GM18868 (cell line): ENCODE measurements at regions not wholly inside any gene's neighbourhood (a gene's known extent, or its start where the extent isn't known, plus 50 kb on each side); places are given as distances from the start of the nearest gene placed in this dataset.

ENCODE experiments used
- ATAC-seq: cut with Tn5 transposase; IDR thresholded peaks from one replicate; pipeline ENCODE4 v1.9.1; 2021; ENCODE audit warnings: mild to moderate bottlenecking, moderate library complexity; ENCODE audit not compliant: unreplicated experiment

DNA sequence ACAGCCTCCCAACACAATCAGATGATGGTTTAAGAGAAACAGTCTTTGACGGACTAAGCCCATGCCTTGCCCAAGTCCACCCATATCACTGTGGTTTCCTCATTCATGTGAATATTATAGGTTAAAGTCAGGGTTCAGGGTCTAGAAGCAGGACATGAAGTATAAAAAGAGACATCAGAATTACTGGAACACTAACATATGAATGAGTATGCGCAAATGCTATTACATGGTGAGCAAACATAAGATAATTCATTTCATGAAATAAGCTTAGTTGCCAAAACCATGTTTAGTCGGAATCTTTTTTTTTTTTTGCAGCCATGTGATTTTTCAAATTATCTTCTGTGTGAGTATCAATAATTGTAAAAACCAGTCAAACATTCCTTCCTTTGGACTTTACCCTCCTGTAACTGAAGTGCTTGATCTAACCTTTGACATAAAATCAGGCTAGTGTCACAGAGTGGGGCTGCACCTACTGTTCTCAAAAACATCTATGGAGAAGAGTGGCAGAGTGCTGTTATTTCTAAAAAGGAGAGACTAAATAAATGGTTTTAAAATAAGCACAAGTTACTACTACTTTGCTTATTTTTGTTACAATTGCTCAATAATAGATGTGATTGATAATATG, 84.9 kb upstream of the NRIP1 start:
- no peak for ATAC-seq

DNA sequence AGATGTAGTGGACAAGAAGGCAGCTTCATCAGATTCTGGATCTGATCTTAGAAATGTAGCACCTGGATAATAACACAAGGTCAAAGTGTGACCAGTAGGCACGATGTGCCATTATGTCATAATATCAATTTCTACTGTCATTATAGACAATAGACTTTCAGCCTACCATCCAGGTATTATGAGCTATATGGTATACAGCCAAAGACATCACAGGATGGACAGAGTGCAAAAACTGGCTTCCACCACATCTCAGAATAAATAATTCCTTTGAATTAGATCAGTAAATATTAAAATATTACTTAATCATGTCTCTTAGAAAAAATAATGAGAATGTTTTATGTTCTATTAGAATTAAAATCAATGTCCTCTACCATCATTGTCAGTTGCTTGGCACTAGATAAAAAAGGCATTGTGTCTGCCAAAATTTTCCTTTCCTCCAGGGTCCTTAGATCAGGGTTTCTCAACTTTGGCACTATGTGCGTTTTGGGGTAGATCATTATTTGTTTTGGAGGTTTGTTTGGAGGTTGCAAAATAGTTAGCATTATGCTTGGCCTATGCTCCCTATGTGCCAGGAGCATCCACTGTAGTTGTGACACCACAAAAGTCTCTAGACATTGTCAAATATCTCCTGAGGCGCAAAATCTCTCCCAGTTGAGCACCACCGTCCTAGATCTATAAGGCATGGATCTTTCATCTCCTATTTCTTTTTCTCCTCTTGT, 86.7 kb upstream of the NRIP1 start:
- no peak for ATAC-seq

DNA sequence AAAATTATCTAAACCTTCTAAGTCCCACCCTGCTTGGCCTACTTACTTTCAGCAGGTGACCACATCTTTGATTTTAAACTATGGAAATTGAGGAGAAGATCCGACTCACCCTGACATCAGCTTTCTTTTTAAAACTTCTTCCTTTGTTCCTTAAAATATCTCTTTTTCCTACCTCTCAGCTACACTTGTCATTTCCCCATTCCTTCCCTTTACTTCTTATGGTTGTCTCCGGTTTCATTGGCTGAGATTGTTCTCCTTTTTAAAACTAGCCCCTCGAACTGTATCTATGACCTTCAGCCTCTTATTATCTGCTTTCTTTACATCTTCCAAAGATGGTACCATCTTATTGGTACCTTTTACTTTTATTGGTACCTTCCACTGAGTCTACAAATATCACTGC, 87.8 kb upstream of the NRIP1 start:
- ATAC-seq = no peak

DNA sequence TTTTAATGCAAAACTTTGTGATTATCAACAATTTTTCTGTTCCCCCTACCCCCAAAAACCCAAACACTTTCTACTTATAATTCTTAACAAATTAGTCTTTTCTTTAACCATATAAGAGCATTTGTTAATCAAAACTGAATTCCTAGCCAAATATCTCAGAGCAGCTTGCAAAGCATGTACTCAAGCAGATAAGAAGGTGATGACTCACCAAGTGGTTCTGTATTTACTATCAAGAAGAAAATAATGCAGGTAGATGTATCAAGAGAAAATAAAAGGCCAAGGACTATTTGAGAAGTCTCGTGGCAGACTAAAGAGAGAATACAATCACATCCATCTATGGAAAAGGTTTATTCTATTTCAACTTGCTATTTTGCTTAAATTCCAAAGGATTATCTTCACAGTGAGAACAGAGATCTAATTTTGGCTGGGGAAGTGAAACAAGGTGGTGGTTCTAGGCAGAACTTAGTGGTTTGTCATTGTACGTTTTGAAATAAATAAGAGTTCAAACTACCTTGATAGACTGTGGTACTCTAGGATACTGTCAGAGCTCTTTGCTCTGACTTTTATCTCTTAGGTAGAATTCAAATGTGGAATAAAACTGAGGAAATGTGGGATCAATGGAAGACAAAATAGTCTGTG, 94.7 kb upstream of the NRIP1 start:
- ATAC-seq = peak; percentile 96

GRCh38 chr21:15160136-15160535, 95.3 kb upstream of the NRIP1 start:
- no peak for ATAC-seq

DNA sequence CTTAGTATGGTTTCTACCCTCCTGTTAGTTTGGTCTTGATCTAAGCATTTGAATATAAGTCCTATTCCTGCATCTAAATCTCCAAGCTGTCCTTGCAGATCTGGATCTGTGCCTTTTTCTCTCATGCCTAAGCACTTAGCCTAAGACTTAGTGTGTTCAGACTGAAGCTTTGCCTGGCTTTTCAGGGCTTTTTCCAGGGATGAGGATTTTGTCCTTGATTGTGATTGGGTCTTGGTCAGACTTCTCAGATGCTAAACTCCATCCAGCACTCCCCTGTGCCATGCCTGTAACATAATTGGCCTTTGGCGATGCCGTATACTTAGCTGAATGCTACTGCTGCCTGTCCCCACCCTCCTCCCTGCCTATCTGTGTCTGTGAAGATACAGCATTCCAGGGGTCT, 98.1 kb upstream of the NRIP1 start:
- no peak for ATAC-seq

- ATAC-seq = no peak
These were observed 99.5 kb upstream of the NRIP1 start for GRCh38 chr21:15164273-15164672.

DNA sequence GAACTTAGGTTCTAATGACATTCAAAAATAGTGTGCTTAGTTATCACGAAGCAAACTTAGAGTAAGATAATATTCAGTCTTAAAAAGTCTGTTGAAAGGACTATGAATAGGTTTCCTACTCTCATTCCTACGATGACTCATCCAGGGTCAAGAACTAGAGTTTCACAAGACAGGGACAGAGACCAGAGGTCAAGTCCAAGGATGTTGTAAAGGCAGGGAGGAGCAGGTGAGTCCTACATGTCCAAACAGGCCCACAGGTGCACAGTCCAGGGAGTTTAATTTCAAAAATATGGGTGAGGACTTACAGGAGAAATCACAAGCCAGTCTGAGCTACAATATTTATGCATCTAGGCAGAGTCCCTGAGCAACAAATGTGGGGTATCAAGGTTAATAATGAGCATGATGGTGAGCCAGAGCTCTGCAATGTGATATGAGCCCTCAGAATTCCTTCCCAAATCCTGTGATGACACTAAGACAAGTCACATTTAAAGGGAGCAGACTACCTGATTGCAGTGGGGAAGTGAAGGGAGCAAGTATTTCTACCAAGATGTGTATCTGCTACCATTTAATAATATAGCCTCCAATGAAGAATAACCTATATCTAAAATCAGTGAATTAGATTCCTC, 100.0 kb upstream of the NRIP1 start:
- no peak for ATAC-seq

- no peak for ATAC-seq
These were observed 105.8 kb upstream of the NRIP1 start for GRCh38 chr21:15170614-15171013.

- no peak for ATAC-seq
These were observed 106.7 kb upstream of the NRIP1 start for GRCh38 chr21:15171546-15171945.

DNA sequence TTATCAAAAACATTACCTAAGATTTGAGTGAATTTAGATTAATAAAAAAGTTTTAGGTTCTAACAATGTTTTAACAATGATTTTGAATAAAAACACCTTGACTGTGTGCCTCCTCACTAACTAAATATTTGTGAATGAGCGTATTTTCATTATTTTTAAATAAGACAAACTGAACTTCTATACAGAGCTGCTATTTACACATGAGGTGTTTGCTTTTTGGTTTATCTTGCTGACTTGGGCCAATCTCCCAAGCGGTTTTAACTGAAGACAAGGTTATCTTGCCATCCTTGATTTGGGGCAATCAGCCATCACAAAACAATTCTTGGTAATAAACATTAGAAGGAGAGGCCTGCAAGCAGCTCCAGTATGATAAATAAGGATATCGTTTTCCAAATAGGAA, 108.2 kb upstream of the NRIP1 start:
- ATAC-seq = no peak

DNA sequence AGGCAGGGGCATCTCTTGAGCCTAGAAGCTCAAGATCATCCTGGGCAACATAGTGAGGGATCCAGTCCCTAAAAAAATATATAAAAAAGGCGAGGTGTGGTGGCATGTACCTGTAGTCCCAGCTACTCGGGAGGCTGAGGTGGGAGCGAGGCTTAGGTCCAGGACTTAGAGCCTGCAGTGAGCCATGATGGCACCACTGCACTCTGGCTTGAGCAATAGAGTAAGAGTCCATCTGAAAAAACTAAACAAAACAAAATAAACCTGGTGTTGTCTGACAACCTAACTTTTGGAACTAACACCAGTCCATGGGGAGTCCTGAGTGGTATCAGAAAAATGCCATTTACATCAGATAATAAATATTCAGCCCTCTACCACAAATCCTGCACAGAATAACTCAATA, 110.1 kb upstream of the NRIP1 start:
- no peak for ATAC-seq

DNA sequence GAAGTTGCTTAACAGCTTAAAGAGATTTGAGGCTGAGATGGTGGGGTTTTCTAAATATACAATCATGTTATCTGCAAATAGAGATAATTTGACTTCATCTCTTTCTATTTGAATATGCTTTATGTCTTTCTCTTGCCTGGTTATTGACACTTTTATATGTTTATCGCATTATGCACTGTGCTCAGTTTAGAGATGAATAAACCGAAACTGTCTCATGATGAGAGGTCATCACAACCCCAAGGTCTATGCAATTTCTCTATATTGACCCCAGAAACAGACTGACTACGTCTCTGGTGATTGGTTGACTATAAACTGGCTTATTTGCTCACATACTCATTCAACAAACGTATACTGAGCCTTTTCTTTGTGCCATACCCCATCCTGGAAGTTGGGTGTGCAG, 117.9 kb upstream of the NRIP1 start:
- ATAC-seq = no peak

GRCh38 chr21:15183813-15184257, 119.0 kb upstream of the NRIP1 start:
- ATAC-seq = no peak

GRCh38 chr21:15190412-15190811, 125.6 kb upstream of the NRIP1 start:
- ATAC-seq = no peak

- no peak for ATAC-seq
These were observed 126.0 kb upstream of the NRIP1 start for GRCh38 chr21:15190837-15191236.

GRCh38 chr21:15191342-15191741, 126.5 kb upstream of the NRIP1 start:
- ATAC-seq = no peak

GRCh38 chr21:15192243-15192642, 127.4 kb upstream of the NRIP1 start:
- no peak for ATAC-seq

GRCh38 chr21:15193937-15194336, 129.1 kb upstream of the NRIP1 start:
- ATAC-seq = no peak

GRCh38 chr21:15195104-15195503, 130.3 kb upstream of the NRIP1 start:
- no peak for ATAC-seq

- ATAC-seq = no peak
These were observed 131.0 kb upstream of the NRIP1 start for GRCh38 chr21:15195768-15196167.

DNA sequence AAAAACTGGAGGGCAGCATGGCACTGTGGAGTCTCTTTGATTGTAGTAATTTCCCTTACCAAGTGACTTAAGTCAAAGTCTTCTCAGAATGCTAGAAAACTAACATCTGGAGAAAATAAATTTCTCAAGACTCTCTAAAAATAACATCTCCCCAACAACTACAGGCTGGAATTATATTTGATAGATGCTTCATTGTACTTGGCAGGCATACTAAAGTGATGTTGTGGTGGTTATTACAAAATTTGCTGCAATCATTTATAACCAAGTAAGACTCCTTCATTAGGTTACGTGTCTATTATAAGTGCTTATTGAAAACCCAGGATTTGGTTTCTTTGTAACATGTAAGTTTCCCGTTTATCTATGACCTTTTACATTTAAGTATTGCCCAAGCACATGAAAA, 132.9 kb upstream of the NRIP1 start:
- ATAC-seq = no peak
